Karpas-422 (cell line): ENCODE measurements at regions not wholly inside any gene's neighbourhood (a gene's known extent, or its start where the extent isn't known, plus 50 kb on each side); places are given as distances from the start of the nearest gene placed in this dataset.

Source experiments
- DNase-seq: peaks from one replicate; pipeline ENCODE4 v3.0.0-alpha.2; 2015
- H2AFZ ChIP-seq: fragments of 200-600 bp; sonication (generic); 2 replicates; pipeline ENCODE4 v1.6.1; 2014; ENCODE audit warnings: antibody characterized with exemption, low read length, mixed read lengths
- H3K27ac ChIP-seq: fragments of 200-600 bp; sonication (generic); 2 replicates; pipeline ENCODE4 v1.5.1; 2014; ENCODE audit warnings: mild to moderate bottlenecking, low read length, moderate library complexity
- H3K27me3 ChIP-seq: fragments of 200-600 bp; sonication (generic); 2 replicates; pipeline ENCODE4 v1.6.1; 2014; ENCODE audit warnings: low read length, mixed read lengths
- H3K36me3 ChIP-seq: fragments of 200-600 bp; sonication (generic); 2 replicates; pipeline ENCODE4 v1.6.1; 2014; ENCODE audit warnings: low read length, mixed read lengths; ENCODE audit not compliant: insufficient read depth
- H3K4me1 ChIP-seq: fragments of 200-600 bp; sonication (generic); 2 replicates; pipeline ENCODE4 v1.6.1; 2014; ENCODE audit warnings: mild to moderate bottlenecking, low read length, mixed read lengths
- H3K4me2 ChIP-seq: fragments of 200-600 bp; sonication (generic); 2 replicates; pipeline ENCODE4 v1.6.1; 2014; ENCODE audit warnings: low read length, low read depth, mild to moderate bottlenecking; ENCODE audit not compliant: poor library complexity, severe bottlenecking
- H3K4me3 ChIP-seq: fragments of 200-600 bp; sonication (generic); 2 replicates; pipeline ENCODE4 v1.5.1; 2014; ENCODE audit warnings: mild to moderate bottlenecking, antibody characterized with exemption, low read length, mixed read lengths
- H3K79me2 ChIP-seq: fragments of 200-600 bp; sonication (generic); 2 replicates; pipeline ENCODE4 v1.6.1; 2014; ENCODE audit warnings: mild to moderate bottlenecking, low read length, mixed read lengths
- H3K9ac ChIP-seq: fragments of 200-600 bp; sonication (generic); 2 replicates; pipeline ENCODE4 v1.6.0; 2014; ENCODE audit warnings: low read length
- H3K9me2 ChIP-seq: fragments of 200-600 bp; sonication (generic), shearing (Covaris generic); replicated peaks from 2 replicates; pipeline ENCODE4 v1.6.0; 2014; ENCODE audit warnings: mild to moderate bottlenecking, low read length, moderate library complexity; ENCODE audit not compliant: insufficient read depth
- H3K9me3 ChIP-seq: fragments of 300-700, 200-600 bp; sonication (generic); 2 replicates; pipeline ENCODE4 v1.6.1; 2014; ENCODE audit warnings: low read length, mixed read lengths
- H4K20me1 ChIP-seq: fragments of 200-600 bp; sonication (generic); 2 replicates; pipeline ENCODE4 v1.6.1; 2014; ENCODE audit warnings: mild to moderate bottlenecking, antibody characterized with exemption, low read length, low read depth; ENCODE audit not compliant: insufficient read depth

DNA sequence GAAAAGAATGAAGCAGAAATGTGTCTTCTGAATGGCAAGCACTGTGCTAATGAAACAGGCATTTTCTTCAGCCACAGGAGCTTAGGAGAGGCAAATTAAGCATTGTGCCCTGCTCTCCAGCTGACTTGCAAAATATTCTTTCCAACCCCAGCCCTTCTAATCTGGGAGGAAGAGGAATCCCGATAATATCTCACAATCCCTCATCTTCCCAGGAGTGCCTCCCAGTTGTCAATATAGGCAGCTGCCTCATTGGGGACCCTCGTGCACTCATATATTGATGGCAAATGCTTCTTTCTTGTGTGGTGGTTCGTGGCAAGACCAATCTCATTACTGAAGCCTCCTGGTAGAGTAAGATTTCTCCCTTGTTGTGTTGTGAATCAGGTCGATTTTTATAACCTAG, 299.0 kb downstream of the COG6 start:
- H3K4me3 ChIP-seq: no peak overlapping the region
- no peak for DNase-seq
- H4K20me1 ChIP-seq: no peaks in the 10 kb centered on the region
- no peak overlapping the region for H2AFZ ChIP-seq
- H3K27me3 ChIP-seq: no peaks in the 10 kb centered on the region
- no peaks in the 10 kb centered on the region for H3K36me3 ChIP-seq
- H3K9me2 ChIP-seq: no peaks in the 10 kb centered on the region
- no peaks in the 10 kb centered on the region for H3K9me3 ChIP-seq
- H3K4me1 ChIP-seq: no peaks in the 10 kb centered on the region
- no peaks in the 10 kb centered on the region for H3K79me2 ChIP-seq
- no peak overlapping the region for H3K9ac ChIP-seq
- no peak overlapping the region for H3K4me2 ChIP-seq
- H3K27ac ChIP-seq: no peak overlapping the region

DNA sequence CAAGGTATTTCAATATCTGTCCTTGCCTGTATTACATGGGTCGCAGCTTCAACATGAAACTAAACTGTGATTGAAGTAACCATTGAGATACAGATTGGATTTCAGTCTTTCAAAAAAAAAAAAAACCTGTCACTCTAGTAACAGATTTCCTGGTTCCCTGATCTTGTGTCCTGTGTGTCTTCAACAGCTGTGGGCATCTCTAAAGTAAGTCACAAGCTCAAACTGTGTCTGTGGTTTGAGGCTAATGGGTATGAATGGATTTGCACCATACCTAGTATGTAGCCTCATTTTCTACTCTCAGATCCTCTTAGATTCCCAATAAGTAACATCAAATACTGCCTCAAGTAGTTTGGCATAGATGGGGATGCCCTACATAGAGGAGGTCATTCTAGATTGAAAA, 300.1 kb downstream of the COG6 start:
- no peaks in the 10 kb centered on the region for H3K4me1 ChIP-seq
- H3K27me3 ChIP-seq: no peaks in the 10 kb centered on the region
- H3K9me3 ChIP-seq: no peaks in the 10 kb centered on the region
- no peak overlapping the region for H3K27ac ChIP-seq
- no peaks in the 10 kb centered on the region for H3K9me2 ChIP-seq
- no peaks in the 10 kb centered on the region for H4K20me1 ChIP-seq
- H3K4me3 ChIP-seq: no peak overlapping the region
- no peak overlapping the region for H3K4me2 ChIP-seq
- H2AFZ ChIP-seq: no peak overlapping the region
- no peaks in the 10 kb centered on the region for H3K36me3 ChIP-seq
- H3K79me2 ChIP-seq: no peaks in the 10 kb centered on the region
- H3K9ac ChIP-seq: no peak overlapping the region
- no peak for DNase-seq

DNA sequence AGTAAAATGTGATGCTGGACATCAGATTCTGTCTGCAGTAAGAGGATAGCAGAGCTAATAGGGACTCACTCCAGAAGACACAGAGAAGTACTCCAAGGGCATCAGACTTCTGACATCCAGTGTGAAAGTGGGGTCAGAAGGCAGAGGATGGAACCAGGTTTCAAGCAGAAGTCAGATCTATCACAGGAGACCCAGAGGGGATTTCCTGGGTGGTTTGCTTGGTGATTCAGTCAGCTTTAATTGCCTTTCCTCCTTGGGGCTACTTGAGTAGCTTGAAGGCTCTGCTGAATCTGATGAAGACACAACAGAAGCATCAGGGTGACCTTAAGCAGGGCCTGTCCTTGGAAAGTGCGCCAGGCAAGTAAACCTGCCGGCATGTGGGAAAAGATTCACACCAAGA, 300.6 kb downstream of the COG6 start:
- Histone ChIP-seq H3K4me1 (no peaks in the 10 kb centered on the region), H3K27me3 (no peaks in the 10 kb centered on the region), H3K27ac (no peak overlapping the region), H3K9ac (no peak overlapping the region), H3K9me3 (no peaks in the 10 kb centered on the region), H4K20me1 (no peaks in the 10 kb centered on the region), H2AFZ (no peak overlapping the region), H3K9me2 (no peaks in the 10 kb centered on the region), H3K4me2 (no peak overlapping the region), H3K4me3 (no peak overlapping the region), H3K36me3 (no peaks in the 10 kb centered on the region), H3K79me2 (no peaks in the 10 kb centered on the region)
- no peak for DNase-seq

DNA sequence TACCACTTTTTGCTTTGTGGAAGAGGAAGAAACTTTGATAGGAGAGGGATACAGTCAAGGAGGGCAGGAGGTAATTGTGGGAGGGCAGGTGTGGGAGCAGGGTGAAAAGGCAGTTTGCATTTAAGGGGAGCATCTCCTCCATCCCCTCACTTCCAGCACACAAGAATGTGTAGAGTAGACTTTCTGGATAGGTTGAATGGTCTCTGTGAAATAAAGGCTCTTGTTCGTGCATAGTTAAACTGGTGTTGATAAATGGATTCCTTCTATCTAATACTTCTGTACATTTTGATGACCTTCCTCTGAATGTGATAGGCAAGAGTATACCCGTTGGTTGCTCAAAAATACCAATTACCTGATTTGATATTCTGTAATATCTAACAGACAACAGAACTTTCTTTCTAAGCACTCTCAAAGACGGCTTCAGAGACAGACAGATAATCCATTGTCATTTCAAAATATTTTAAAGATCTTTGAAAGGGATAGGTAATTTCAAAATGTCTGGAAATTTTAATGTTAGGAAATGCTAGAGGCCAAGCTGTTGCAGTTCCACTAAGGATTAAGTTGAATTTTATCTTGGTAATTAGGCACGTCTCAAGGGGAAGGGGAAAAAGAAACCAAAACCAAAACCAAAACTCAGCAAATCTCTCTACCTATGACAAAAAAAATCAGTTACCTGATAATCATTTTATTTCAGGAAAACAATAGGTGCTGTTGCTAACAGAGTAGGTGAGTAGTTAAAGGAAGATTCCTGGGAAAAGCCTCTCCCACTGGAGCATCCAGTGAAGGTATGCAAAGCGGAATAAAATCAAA, 302.6 kb downstream of the COG6 start:
- no peak for DNase-seq
- H3K79me2 ChIP-seq: no peaks in the 10 kb centered on the region
- no peak overlapping the region for H2AFZ ChIP-seq
- H3K4me2 ChIP-seq: peak overlapping the region; percentile 38
- H3K4me3 ChIP-seq: 0 out of 2 replicates have a peak overlapping the region, but pooled peaks have one; percentile 24
- no peaks in the 10 kb centered on the region for H3K9me2 ChIP-seq
- no peak overlapping the region for H3K27ac ChIP-seq
- no peaks in the 10 kb centered on the region for H4K20me1 ChIP-seq
- no peaks in the 10 kb centered on the region for H3K27me3 ChIP-seq
- no peak overlapping the region for H3K9ac ChIP-seq
- H3K9me3 ChIP-seq: no peaks in the 10 kb centered on the region
- H3K36me3 ChIP-seq: no peaks in the 10 kb centered on the region
- no peaks in the 10 kb centered on the region for H3K4me1 ChIP-seq

DNA sequence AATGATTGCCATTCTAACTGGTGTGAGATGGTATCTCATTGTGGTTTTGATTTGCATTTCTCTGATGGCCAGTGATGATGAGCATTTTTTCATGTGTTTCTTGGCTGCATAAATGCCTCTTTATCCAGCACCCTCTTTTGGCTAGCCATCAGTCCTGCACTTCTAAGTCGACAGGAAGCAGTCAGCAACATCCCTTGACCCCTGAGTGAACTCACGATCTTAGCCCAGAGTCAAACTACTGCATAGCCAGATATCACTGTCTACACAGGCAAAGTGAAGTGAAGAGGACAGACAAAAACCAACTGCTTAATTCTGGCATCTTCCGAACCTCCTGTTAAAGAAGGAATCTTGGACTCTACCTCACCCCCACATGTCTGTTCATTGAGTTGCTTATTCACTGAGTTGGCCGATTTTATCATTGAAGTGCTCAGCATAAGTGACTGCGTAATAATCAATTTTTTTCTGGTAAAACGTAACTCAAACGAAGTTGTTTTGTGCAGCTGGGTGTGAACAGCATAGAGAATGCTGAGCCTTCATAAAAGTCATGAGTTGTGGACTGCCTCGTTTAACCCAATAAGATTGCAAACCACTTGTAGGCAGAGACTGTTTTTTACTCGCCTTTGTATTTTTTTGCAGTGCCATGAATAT, 304.2 kb downstream of the COG6 start:
- no peaks in the 10 kb centered on the region for H4K20me1 ChIP-seq
- H3K79me2 ChIP-seq: no peaks in the 10 kb centered on the region
- no peak overlapping the region for H3K27ac ChIP-seq
- H3K9me2 ChIP-seq: no peaks in the 10 kb centered on the region
- H3K36me3 ChIP-seq: no peaks in the 10 kb centered on the region
- DNase-seq: no peak
- H2AFZ ChIP-seq: no peak overlapping the region
- no peak overlapping the region for H3K4me3 ChIP-seq
- no peak overlapping the region for H3K9ac ChIP-seq
- no peaks in the 10 kb centered on the region for H3K9me3 ChIP-seq
- no peak overlapping the region for H3K4me2 ChIP-seq
- H3K4me1 ChIP-seq: no peaks in the 10 kb centered on the region
- H3K27me3 ChIP-seq: no peaks in the 10 kb centered on the region

DNA sequence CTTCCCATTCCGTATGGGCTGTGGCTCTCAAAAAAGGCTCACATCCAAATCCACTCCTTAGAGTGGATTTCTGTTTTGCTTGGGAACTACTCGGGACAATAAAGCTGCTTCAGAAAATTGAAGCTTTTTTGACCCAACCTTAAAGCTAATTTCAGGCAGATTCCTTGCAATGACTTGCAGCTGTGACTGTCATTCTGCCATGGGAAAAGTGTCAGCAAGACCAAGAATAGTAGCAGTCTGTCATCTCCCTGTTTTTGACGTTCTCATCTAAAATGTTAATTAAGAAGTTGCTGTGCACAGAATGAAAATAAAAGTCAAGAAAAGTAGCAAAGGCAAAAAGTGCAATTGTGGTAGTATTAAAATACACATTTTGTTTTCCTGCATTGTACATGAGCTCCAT, 304.7 kb downstream of the COG6 start:
- Histone ChIP-seq H3K9me3 (no peaks in the 10 kb centered on the region), H4K20me1 (no peaks in the 10 kb centered on the region), H3K4me3 (no peak overlapping the region), H3K9me2 (no peaks in the 10 kb centered on the region), H3K27ac (no peak overlapping the region), H3K4me1 (no peaks in the 10 kb centered on the region), H3K27me3 (no peaks in the 10 kb centered on the region), H3K36me3 (no peaks in the 10 kb centered on the region), H2AFZ (no peak overlapping the region), H3K4me2 (no peak overlapping the region), H3K9ac (no peak overlapping the region), H3K79me2 (no peaks in the 10 kb centered on the region)
- no peak for DNase-seq

DNA sequence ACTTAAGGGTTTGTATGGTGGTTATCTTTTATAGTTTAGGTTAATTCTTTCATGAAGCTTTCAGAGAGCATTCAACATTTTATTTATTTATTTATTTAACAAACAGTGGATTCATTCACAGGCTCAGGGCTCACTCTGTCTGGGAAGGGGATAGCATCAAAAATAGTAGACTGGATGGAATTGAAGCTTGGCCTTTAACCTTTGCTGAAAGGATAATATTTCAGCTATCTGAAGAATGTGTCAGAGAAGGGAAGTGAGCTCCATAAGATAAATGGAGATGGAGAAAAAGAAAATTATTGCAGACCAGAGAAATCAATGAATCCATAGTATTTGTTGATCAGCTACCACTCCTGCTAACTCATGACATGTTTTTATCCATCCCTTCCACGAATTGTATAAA, 305.6 kb downstream of the COG6 start:
- H2AFZ ChIP-seq: no peak overlapping the region
- no peak overlapping the region for H3K4me2 ChIP-seq
- H3K79me2 ChIP-seq: no peaks in the 10 kb centered on the region
- H3K4me3 ChIP-seq: no peak overlapping the region
- no peaks in the 10 kb centered on the region for H4K20me1 ChIP-seq
- H3K9ac ChIP-seq: no peak overlapping the region
- no peak for DNase-seq
- no peaks in the 10 kb centered on the region for H3K9me2 ChIP-seq
- no peak overlapping the region for H3K27ac ChIP-seq
- no peaks in the 10 kb centered on the region for H3K36me3 ChIP-seq
- H3K27me3 ChIP-seq: no peaks in the 10 kb centered on the region
- no peaks in the 10 kb centered on the region for H3K9me3 ChIP-seq
- no peaks in the 10 kb centered on the region for H3K4me1 ChIP-seq

DNA sequence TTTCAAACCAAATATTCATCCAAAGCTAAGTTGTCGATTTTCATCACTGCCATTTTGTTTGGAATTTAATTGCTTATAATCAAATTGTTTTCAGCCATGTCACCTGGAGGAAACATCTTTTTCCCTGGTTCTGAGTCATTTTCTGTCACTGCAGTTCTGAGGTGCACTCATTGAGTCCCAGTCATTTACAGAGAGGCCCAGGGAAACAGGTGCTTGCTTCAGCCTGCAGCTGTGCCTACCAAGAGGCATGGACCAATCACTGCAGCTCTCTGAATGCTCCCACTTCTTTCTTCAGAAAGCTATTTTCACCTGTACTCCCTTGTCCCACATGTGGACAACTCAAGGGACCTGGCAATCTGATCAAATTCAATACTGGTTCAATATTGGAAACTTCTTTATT, 308.1 kb downstream of the COG6 start:
- Histone ChIP-seq H3K4me3 (no peak overlapping the region), H3K9me2 (no peaks in the 10 kb centered on the region), H3K4me2 (no peak overlapping the region), H3K9ac (no peak overlapping the region), H2AFZ (no peak overlapping the region), H3K9me3 (no peaks in the 10 kb centered on the region), H3K27ac (no peak overlapping the region), H3K4me1 (no peaks in the 10 kb centered on the region), H3K27me3 (no peaks in the 10 kb centered on the region), H3K36me3 (no peaks in the 10 kb centered on the region), H4K20me1 (no peaks in the 10 kb centered on the region), H3K79me2 (no peaks in the 10 kb centered on the region)
- DNase-seq: no peak
